Fibroblast of pulmonary artery (primary cell): ENCODE measurements at regions not wholly inside any gene's neighbourhood (a gene's known extent, or its start where the extent isn't known, plus 50 kb on each side); places are given as distances from the start of the nearest gene placed in this dataset.

Experiments used
- DNase-seq: peaks from one replicate; pipeline ENCODE4 v3.0.0-alpha.2; 2010; ENCODE audit warnings: low read depth
- H3K4me3 ChIP-seq: replicated peaks from 2 replicates; pipeline ENCODE4 v1.5.1; 2011; ENCODE audit warnings: low read depth, mild to moderate bottlenecking, control low read depth, low read length, moderate library complexity
- CTCF ChIP-seq: IDR thresholded peaks from 2 replicates; pipeline ENCODE4 v1.5.1; 2011; ENCODE audit warnings: mild to moderate bottlenecking, control low read depth, low read length, inconsistent platforms; ENCODE audit errors: missing control alignments

- H3K4me3 ChIP-seq: no peak overlapping the region
- no peak for TF ChIP-seq CTCF
- no peak for DNase-seq
Measured at GRCh38 chr15:26295336-26296085, 432.4 kb upstream of the ATP10A start.

DNA sequence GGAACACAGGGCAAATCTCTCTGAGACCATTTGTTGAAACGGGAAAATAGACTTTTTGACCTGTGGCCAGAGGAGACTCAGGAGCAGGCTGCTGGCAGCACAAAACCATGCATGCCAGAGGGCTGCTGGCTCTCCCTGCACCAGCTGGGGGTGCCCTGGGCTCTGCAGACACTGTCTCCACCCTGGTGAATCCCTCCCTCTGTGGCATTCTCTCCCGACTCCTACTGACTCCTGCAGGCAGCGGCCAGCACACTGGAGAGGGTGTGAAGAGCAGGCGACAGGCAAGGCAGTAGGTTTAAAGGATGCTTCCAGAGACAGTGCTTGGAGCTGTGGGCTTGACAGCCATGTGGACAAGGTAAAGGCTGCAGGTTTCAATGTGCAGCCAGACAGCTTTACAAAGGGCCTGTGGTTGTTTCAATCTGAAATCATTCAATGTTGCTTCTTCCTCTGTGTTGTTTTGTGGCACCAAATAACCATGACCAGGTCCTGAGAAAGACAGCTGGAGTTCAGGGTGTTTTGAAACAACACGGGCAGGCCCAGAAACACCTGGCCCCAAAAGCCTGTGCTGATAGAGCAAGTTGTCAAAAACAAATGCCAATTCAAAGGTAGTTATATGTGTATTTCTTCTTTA lies 431.0 kb upstream of the ATP10A start:
- no peak overlapping the region for H3K4me3 ChIP-seq
- no peak for DNase-seq
- no peak for TF ChIP-seq CTCF

DNA sequence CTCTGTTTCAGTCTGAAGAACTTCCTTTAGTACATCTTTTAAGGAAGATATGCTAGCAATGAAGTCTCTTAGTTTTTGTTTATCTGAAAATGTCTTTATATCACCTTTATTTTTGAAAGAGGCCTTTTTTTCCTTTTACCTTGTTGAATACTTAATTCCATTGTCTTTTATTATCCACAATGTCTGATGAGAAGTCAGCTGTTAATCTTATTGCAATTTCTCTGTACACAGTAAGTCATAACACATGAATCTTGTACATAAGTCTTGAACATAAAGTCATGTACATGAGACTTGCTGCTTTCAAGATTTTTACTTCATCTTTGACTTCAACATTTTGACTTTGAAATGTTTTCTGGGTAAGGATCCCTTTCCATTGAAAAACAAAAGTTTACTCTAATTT lies 424.3 kb upstream of the ATP10A start:
- TF ChIP-seq CTCF: no peak
- H3K4me3 ChIP-seq: no peak overlapping the region
- no peak for DNase-seq

DNA sequence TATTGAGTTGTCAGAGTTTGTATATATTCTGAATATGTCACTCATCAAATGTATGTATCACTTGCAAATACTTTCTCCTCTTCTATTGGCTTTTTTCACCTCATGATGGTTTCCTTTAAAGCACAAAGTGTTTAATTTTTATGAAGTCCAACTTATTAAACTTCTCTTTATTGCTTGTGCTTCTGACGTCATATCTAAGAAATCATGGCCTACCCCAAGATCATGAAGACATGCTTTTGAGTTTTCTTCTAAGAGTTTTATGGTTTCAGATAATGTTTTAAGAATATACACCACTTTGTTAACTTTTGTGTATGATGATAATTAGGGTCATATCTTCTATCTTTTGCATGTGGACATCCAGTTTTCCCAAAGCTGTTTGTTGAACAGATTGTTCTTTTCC lies 417.2 kb upstream of the ATP10A start:
- no peak overlapping the region for H3K4me3 ChIP-seq
- DNase-seq: no peak
- no peak for TF ChIP-seq CTCF

- no peak for TF ChIP-seq CTCF
- no peak overlapping the region for H3K4me3 ChIP-seq
- no peak for DNase-seq
Measured at GRCh38 chr15:26261966-26262365, 398.8 kb upstream of the ATP10A start.

DNA sequence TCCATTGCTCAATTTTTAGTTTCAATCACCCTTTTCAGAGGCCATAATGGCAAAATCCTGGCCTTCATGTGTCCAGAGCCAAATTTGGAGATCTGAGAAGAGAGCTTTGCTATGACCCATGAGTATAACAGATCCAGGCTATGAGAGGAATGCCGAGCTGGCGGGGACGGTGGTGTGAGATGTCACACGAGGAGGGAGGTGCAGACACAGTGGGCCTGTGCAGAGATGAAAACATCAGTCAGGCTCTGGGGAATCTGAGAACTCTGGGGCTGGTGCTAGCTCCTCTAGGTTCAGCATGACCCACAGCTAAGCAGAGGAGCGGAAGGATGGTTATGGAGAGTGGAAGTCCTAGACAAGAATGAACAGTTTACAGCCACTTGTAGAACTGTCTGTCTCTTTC lies 398.3 kb upstream of the ATP10A start:
- no peak for TF ChIP-seq CTCF
- DNase-seq: no peak
- no peak overlapping the region for H3K4me3 ChIP-seq

GRCh38 chr15:26260517-26261133 lies 397.5 kb upstream of the ATP10A start:
- DNase-seq: peak; percentile 3
- TF ChIP-seq CTCF: peak; percentile 34
- no peak overlapping the region for H3K4me3 ChIP-seq
